Heart left ventricle (tissue), 16 donors: ENCODE measurements at regions not wholly inside any gene's neighbourhood (a gene's known extent, or its start where the extent isn't known, plus 50 kb on each side); places are given as distances from the start of the nearest gene placed in this dataset.

Experiments used
- ATAC-seq, 4 donors: fragments of 200-7000 bp; cut with Tn5 transposase; one replicate each; pipeline ENCODE4 v1.9.1; 2020 to 2022; ENCODE audit warnings: moderate library complexity in 4 of 4, mild to moderate bottlenecking in 3 of 4, moderate number of reproducible peaks in 1 of 4
- DNase-seq, 5 donors: peaks; one replicate each; pipeline ENCODE4 v3.0.0-alpha.2; 2020
- H3K27ac ChIP-seq, 12 donors: fragments of 200-600 bp; sonication (generic) in 4 of 12; one replicate each; pipeline versions ENCODE4 v1.5.0 to v1.8.0; 2016 to 2022; ENCODE audit warnings: mild to moderate bottlenecking in 2 of 12
- H3K27me3 ChIP-seq, 9 donors: fragments of 200-600 bp; sonication (generic) in 2 of 9; one replicate each; pipeline versions ENCODE4 v1.5.1 to v1.8.0; 2016 to 2022; ENCODE audit warnings: mild to moderate bottlenecking in 3 of 9
- H3K36me3 ChIP-seq, 9 donors: fragments of 200-600 bp; sonication (generic) in 2 of 9; one replicate each; pipeline versions ENCODE4 v1.5.0 to v1.8.0; 2018 to 2022; ENCODE audit warnings: mild to moderate bottlenecking in 2 of 9
- H3K4me1 ChIP-seq, 12 donors: fragments of 200-600 bp; sonication (generic) in 4 of 12; one replicate each; pipeline versions ENCODE4 v1.5.0 to v1.8.0; 2016 to 2022; ENCODE audit warnings: mild to moderate bottlenecking in 3 of 12
- H3K4me3 ChIP-seq, 12 donors: fragments of 200-600 bp; sonication (generic) in 4 of 12; one replicate each; pipeline versions ENCODE4 v1.5.0 to v1.8.0; 2017 to 2022; ENCODE audit warnings: mild to moderate bottlenecking in 9 of 12, moderate library complexity in 4 of 12
- H3K9me3 ChIP-seq, 12 donors: fragments of 200-600 bp; sonication (generic) in 4 of 12; one replicate each; pipeline versions ENCODE4 v1.5.0 to v1.8.0; 2016 to 2022; ENCODE audit warnings: mild to moderate bottlenecking in 1 of 12
- CTCF ChIP-seq, 12 donors: fragments of 200-600 bp; sonication (generic) in 4 of 12; IDR thresholded peaks; one replicate each; pipeline versions ENCODE4 v1.5.0 to v1.8.0; 2018 to 2022; ENCODE audit warnings: antibody characterized with exemption in 12 of 12, mild to moderate bottlenecking in 5 of 12
- POLR2A ChIP-seq, 2 donors: fragments of 450-650 bp; IDR thresholded peaks; one replicate each; pipeline ENCODE4 v1.6.1; 2017; ENCODE audit warnings: antibody characterized with exemption in 2 of 2, mild to moderate bottlenecking in 2 of 2, moderate library complexity in 2 of 2
- whole genome bisulfite sequencing, 4 donors: extraction: QIAGEN DNeasy Blood & Tissue Kit in 2 of 4; methylation state at CpG; one replicate each; pipeline versions ENCODE4 v1.1.5 to v1.1.7; 2013 to 2018; 5-methylcytosine and 5-hydroxymethylcytosine counted together
- intact Hi-C, 10 donors: fragments of 100-400 bp; cut with DNase I; formaldehyde crosslinking; loops; one replicate each; pipeline versions ENCODE4 v1.11.1 to v1.14.2; 2022
- donor health status: ischemic (EF 13 %, LVEDD 7.1; RV severe dilation, severe dysfunction).
- donor health status: healthy with polysubstance abuse.
- donor health status: DM: no; HTN: yes; CAD: no.
- donor health status: DM: no; HTN: no; CAD: no.
- donor health status: ischemic (EF 25% LVEDD 6.9; RV normal size, moderate dysfunction).
- donor health status: ischemic (EF 25% LVEDD 5.7; RV mildly dilated, moderate dysfunction).
- donor health status: healthy.
- donor health status: DM: yes; HTN: yes; CAD: no.
- donor health status: ischemic (EF 35%, LVEDD 5.7; RV mildly dilated, moderate dysfunction).
- donor health status: nonischemic (EF 11% LVEDD 7.7; RV severe dilation, severe dysfunction).
- donor health status: DM: yes; HTN: yes; CAD: no.
- donor health status: PGD.
- donor health status: ischemic (EF 29% LVEDD 5.4; RV normal size, mild dysfunction).
- donor health status: nonischemic (EF 23%, LVEDD 6.1; RV moderate dilation, normal function).

DNA sequence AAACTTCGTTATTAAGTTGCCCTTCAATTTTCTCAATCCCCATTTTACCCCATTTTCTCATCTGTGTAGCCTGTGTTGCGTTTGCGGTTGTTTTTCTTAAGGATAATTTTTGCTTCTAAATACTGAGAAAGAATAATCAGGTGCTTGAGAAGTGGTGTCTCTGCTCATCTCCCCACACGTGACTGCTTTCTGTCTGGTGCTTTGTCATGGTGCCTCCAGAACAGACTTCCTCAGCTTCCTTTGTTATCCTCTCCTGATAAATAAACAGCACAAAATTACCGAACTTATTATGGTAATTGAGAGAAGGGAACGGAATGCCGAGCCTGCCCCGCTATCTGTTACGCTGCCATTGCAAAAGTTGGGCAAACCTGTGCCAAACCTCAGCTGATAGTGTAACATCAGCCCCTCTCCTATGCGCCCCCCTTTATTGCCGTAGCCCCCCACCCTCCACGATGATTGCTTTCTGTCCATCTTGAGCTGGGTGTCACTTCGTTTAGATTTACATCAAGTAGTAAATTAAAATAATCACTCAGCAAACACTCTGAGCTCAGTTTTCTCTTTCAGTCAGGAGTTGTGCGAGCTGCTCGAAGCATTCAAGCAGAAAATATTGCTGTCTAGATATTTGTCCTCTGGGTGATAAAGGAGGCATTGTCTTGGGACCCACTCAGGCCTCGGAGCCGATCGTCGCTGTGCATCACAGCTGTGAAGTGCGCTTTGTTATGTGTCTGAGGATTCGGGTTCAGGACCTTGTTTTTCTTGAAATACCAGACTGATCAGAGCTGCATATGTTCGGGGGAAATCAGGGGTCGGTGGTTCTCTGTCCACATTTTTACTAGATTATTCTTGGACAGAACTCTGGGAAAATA lies 1008.5 kb upstream of the FANCL start:
- intact Hi-C loops: no loop called here
- H3K4me3 ChIP-seq: no peak overlapping the region
- peaks cover 0 to 5% (median 0%) of the 10 kb centered on the region in 9 donors for H3K27me3 ChIP-seq
- ATAC-seq (no peak), DNase-seq (no peak)
- no peaks in the 10 kb centered on the region for H3K4me1 ChIP-seq
- no peaks in the 10 kb centered on the region for H3K36me3 ChIP-seq
- H3K9me3 ChIP-seq: no peaks in the 10 kb centered on the region
- TF ChIP-seq POLR2A (IDR thresholded peaks at IDR 0.05) (no peak), CTCF (IDR thresholded peaks at IDR 0.05) (no peak)
- no peak overlapping the region for H3K27ac ChIP-seq
- 58 to 65% (median 62%) methylated on average over 23 of the region's 23 CpGs for WGBS, 4 donors

GRCh38 chr2:59239146-59239545 lies 998.0 kb upstream of the FANCL start:
- Histone ChIP-seq H3K27me3 (peaks cover 0 to 3% (median 0%) of the 10 kb centered on the region in 9 donors), H3K4me3 (no peak overlapping the region), H3K36me3 (no peaks in the 10 kb centered on the region), H3K4me1 (no peaks in the 10 kb centered on the region), H3K9me3 (no peaks in the 10 kb centered on the region), H3K27ac (no peak overlapping the region)
- 58 to 76% (median 72%) methylated on average over 4 of the region's 4 CpGs for WGBS, 4 donors
- ATAC-seq (no peak), DNase-seq (no peak)
- TF ChIP-seq POLR2A (IDR thresholded peaks at IDR 0.05): no peak
- TF ChIP-seq CTCF (IDR thresholded peaks at IDR 0.05): no peak
- intact Hi-C loops: no loop called here

DNA sequence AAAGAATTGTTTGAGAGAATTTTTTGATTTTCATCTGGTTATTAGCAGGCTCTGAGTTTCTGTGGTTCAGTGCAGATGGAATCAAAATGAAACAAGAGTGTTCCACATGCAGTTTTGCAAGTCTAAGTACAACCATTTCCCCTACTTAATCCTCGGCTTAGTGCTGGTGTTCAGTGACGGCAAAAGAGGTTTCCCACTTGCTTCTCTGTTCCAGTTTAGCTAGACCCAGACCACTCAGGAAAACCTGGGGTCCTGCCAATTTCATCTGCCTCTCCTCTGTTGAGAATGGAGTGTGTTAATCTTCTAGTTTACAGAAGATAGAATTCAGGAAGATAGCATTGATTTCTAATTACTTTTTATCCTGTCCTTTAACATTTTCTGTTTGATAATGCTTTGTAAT lies 996.2 kb upstream of the FANCL start:
- no peaks in the 10 kb centered on the region for H3K4me1 ChIP-seq
- H3K27me3 ChIP-seq: peaks cover 0 to 3% (median 0%) of the 10 kb centered on the region in 9 donors
- DNase-seq (no peak), ATAC-seq (no peak)
- no peaks in the 10 kb centered on the region for H3K36me3 ChIP-seq
- TF ChIP-seq CTCF (IDR thresholded peaks at IDR 0.05) (no peak), POLR2A (IDR thresholded peaks at IDR 0.05) (no peak)
- no peaks in the 10 kb centered on the region for H3K9me3 ChIP-seq
- H3K27ac ChIP-seq: no peak overlapping the region
- intact Hi-C loops: no loop called here
- no peak overlapping the region for H3K4me3 ChIP-seq
- WGBS, 4 donors: 67 to 82% (median 70%) methylated on average over 2 of the region's 2 CpGs

- peaks cover 0 to 3% (median 0%) of the 10 kb centered on the region in 9 donors for H3K27me3 ChIP-seq
- no peaks in the 10 kb centered on the region for H3K36me3 ChIP-seq
- DNase-seq (no peak), ATAC-seq (no peak)
- no peaks in the 10 kb centered on the region for H3K9me3 ChIP-seq
- H3K4me3 ChIP-seq: no peak overlapping the region
- H3K27ac ChIP-seq: no peak overlapping the region
- H3K4me1 ChIP-seq: no peaks in the 10 kb centered on the region
- intact Hi-C loops: no loop called here
- TF ChIP-seq CTCF (IDR thresholded peaks at IDR 0.05) (no peak), POLR2A (IDR thresholded peaks at IDR 0.05) (no peak)
- 79 to 84% (median 83%) methylated on average over 5 of the region's 5 CpGs for WGBS, 4 donors
Measured at GRCh38 chr2:59236723-59237122, 995.6 kb upstream of the FANCL start.
